ENCODE measurements at regions not wholly inside any gene's neighbourhood (a gene's known extent, or its start where the extent isn't known, plus 50 kb on each side); places are given as distances from the start of the nearest gene placed in this dataset.

- no peak overlapping the region for H3K27ac ChIP-seq
- no peak for TF ChIP-seq CTCF (conservative IDR thresholded peaks at IDR 0.05)
These were observed 190.8 kb downstream of the ERMARD start for GRCh38 chr6:169942173-169942572.

GRCh38 chr6:169940481-169941271 lies 189.3 kb downstream of the ERMARD start:
- H3K27ac ChIP-seq: no peak overlapping the region
- TF ChIP-seq CTCF (conservative IDR thresholded peaks at IDR 0.05): no peak

GRCh38 chr6:169939554-169940164 lies 188.2 kb downstream of the ERMARD start:
- no peak overlapping the region for H3K27ac ChIP-seq
- TF ChIP-seq CTCF (conservative IDR thresholded peaks at IDR 0.05): no peak

- H3K27ac ChIP-seq: no peak overlapping the region
- TF ChIP-seq CTCF (conservative IDR thresholded peaks at IDR 0.05): no peak
These were observed 187.3 kb downstream of the ERMARD start for GRCh38 chr6:169938731-169939130.

GRCh38 chr6:169938262-169938701 lies 186.9 kb downstream of the ERMARD start:
- no peak overlapping the region; the same call in 1 of the 2 replicates for H3K27ac ChIP-seq
- no peak for TF ChIP-seq CTCF (conservative IDR thresholded peaks at IDR 0.05)

- no peak overlapping the region; the same call in 1 of the 2 replicates for H3K27ac ChIP-seq
- no peak for TF ChIP-seq CTCF (conservative IDR thresholded peaks at IDR 0.05)
These were observed 186.2 kb downstream of the ERMARD start for GRCh38 chr6:169937389-169938261.
